Activated naive CD8-positive, alpha-beta T cell treated with anti-CD3 and anti-CD28 coated beads, Interleukin-2, amount 50 U/mL, for 24 hours (primary cell): ENCODE measurements at regions not wholly inside any gene's neighbourhood (a gene's known extent, or its start where the extent isn't known, plus 50 kb on each side); places are given as distances from the start of the nearest gene placed in this dataset.
"Not testable (repeated sequence)": the region's sequence is repeated elsewhere in the genome, so short reads cannot be mapped to it uniquely, and the experiment has no call there.

Source experiments
- ATAC-seq: fragments of 150-1000 bp; cut with Tn5 transposase; one replicate; pipeline ENCODE4 v1.10.0; 2021
- DNase-seq: peaks from one replicate; pipeline ENCODE4 v3.0.0; 2021
- H3K27ac Mint-ChIP-seq: one replicate; pipeline ENCODE4 v1.8.0; 2021; ENCODE audit warnings: mild to moderate bottlenecking, mixed read lengths
- H3K27me3 Mint-ChIP-seq: one replicate; pipeline ENCODE4 v1.8.0; 2021; ENCODE audit warnings: mixed read lengths
- H3K36me3 Mint-ChIP-seq: one replicate; pipeline ENCODE4 v1.8.0; 2021; ENCODE audit warnings: low read depth, mixed read lengths
- H3K4me1 Mint-ChIP-seq: one replicate; pipeline ENCODE4 v1.8.0; 2021; ENCODE audit warnings: mixed read lengths
- H3K4me3 Mint-ChIP-seq: one replicate; pipeline ENCODE4 v1.8.0; 2021; ENCODE audit warnings: mild to moderate bottlenecking, moderate library complexity, mixed read lengths
- H3K9me3 Mint-ChIP-seq: one replicate; pipeline ENCODE4 v1.8.0; 2021; ENCODE audit warnings: mixed read lengths

GRCh38 chr9:62849991-62850390, 1660.2 kb downstream of the SPATA31A7 start:
- H3K4me1 Mint-ChIP-seq, H3K4me3 Mint-ChIP-seq, H3K36me3 Mint-ChIP-seq, H3K27me3 Mint-ChIP-seq, ATAC-seq, DNase-seq, H3K9me3 Mint-ChIP-seq, H3K27ac Mint-ChIP-seq: not testable (repeated sequence)

DNA sequence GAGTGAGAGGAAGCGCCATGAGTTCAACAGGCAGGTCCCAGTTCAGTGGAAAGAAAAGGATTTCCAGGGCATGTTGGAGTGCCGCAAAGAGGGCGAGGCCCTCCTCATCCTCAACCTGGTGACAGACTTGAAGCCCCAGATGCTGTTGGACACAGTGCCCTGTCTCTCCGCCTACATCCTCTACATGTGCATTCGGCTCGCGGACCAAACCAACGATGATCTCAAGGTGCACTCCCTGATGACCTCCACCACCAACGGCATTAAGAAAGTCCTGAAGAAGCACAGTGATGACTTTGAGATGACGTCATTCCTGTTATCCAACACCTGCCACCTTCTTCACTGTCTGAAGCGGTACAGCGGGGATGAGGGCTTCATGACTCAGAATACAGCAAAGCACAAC, 1667.4 kb downstream of the SPATA31A7 start:
- H3K27me3 Mint-ChIP-seq, result peaks cover 16% of the 10 kb centered on the region
- not testable (repeated sequence) for ATAC-seq, H3K9me3 Mint-ChIP-seq, H3K36me3 Mint-ChIP-seq, H3K4me3 Mint-ChIP-seq, H3K4me1 Mint-ChIP-seq, DNase-seq, H3K27ac Mint-ChIP-seq

GRCh38 chr9:62858240-62858639, 1668.4 kb downstream of the SPATA31A7 start:
- ATAC-seq, H3K36me3 Mint-ChIP-seq, H3K4me3 Mint-ChIP-seq, H3K9me3 Mint-ChIP-seq, H3K27ac Mint-ChIP-seq, H3K4me1 Mint-ChIP-seq, DNase-seq: not testable (repeated sequence)
- H3K27me3 Mint-ChIP-seq, result peaks cover 23% of the 10 kb centered on the region

- H3K4me3 Mint-ChIP-seq, DNase-seq, ATAC-seq, H3K27ac Mint-ChIP-seq, H3K4me1 Mint-ChIP-seq, H3K36me3 Mint-ChIP-seq, H3K9me3 Mint-ChIP-seq: not testable (repeated sequence)
- H3K27me3 Mint-ChIP-seq, result peaks cover 37% of the 10 kb centered on the region
Measured at GRCh38 chr9:62860939-62861860, 1671.4 kb downstream of the SPATA31A7 start.

DNA sequence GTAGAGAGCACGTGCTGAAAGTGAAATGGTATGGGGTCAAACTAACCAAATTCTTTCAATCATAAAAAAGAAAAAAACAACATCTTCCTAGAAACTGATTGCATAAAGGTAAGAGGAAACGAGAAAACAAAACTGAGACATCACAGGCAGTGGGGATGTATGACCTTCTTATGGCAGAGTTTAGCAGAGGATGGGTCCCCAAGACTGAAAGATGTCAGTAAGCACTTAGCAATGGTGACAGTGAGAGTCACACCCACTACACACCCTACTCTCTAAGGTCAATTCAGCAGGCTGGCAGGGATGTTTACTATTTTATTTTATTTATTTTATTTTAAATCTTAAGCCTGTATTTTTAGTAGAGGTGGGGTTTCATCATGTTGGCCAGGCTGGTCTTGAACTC, 1672.3 kb downstream of the SPATA31A7 start:
- not testable (repeated sequence) for H3K36me3 Mint-ChIP-seq, H3K4me1 Mint-ChIP-seq, H3K4me3 Mint-ChIP-seq, DNase-seq, H3K9me3 Mint-ChIP-seq, ATAC-seq, H3K27ac Mint-ChIP-seq
- peaks cover 37% of the 10 kb centered on the region for H3K27me3 Mint-ChIP-seq

- peaks cover 37% of the 10 kb centered on the region for H3K27me3 Mint-ChIP-seq
Measured at GRCh38 chr9:62863319-62863718, 1673.5 kb downstream of the SPATA31A7 start.

DNA sequence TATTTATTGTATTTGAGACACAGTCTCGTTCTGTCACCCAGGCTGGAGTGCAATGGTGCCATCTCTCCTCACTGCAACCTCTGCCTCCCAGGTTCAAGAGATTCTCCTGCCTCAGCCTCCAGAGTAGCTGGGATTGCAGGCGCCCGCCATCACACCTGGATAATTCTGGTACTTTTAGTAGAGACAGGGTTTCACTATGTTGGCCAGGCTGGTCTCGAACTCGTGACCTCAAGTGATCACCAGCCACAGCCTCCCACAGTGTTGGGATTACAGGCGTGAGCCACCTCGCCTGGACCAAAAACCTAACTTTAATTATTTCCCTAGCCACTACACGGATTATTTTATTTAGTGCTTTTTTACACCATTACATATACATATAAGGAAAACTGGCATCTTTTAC, 1674.0 kb downstream of the SPATA31A7 start:
- not testable (repeated sequence) for H3K27ac Mint-ChIP-seq

More at GRCh38 chr9:62863319-62863718, 1673.5 kb downstream of the SPATA31A7 start:
- not testable (repeated sequence) for H3K4me1 Mint-ChIP-seq, H3K36me3 Mint-ChIP-seq, H3K27ac Mint-ChIP-seq, H3K9me3 Mint-ChIP-seq, DNase-seq, H3K4me3 Mint-ChIP-seq, ATAC-seq

DNA sequence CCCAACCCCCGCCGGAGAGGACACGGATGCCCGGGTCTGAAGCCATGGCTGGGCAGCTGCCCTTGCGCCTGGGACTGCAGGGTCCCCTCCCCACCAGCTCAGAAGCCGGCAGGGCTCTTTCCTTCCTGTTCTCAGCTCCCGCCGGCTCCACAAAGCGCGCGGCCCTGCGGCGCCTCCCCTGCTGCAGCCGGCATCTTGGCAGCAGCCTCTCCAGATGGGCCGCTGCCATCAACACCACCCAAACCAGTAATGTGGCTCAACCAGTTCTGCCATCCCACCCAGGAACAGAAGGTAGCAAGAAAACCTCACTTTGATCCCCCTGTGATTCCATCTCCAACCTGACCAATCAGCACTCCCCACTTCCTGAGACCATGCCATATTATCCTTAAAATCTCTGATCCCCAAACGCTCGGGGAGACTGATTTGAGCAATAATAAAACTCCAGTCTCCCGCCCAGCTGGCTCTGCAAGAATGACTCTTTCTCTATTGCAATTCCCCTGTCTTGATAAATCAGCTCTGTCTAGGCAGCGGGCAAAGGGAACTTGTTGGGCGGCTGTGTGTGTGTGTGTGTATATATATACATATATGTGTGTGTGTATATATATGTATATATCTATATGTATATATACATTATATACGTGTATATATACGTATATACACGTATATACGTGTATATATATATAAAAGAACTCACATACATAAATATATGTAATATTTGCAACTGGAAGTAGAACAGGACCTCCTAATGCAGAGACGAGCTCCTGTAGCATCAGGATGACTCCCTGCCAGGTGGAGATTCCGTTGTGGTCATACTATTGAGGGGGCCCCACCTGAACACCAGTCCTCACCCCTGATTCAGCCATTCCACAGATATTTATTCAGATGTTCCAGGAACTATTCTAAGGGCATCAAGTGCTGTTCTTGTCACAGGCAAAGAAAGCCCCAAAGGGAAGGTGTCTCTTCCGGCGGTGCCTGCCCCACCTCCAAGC, 1674.9 kb downstream of the SPATA31A7 start:
- H3K4me3 Mint-ChIP-seq, DNase-seq, ATAC-seq, H3K4me1 Mint-ChIP-seq, H3K36me3 Mint-ChIP-seq, H3K27ac Mint-ChIP-seq, H3K9me3 Mint-ChIP-seq: not testable (repeated sequence)
- peaks cover 39% of the 10 kb centered on the region for H3K27me3 Mint-ChIP-seq

More for the DNA sequence above, 1674.0 kb downstream of the SPATA31A7 start:
- not testable (repeated sequence) for ATAC-seq, DNase-seq, H3K9me3 Mint-ChIP-seq, H3K4me3 Mint-ChIP-seq, H3K36me3 Mint-ChIP-seq, H3K4me1 Mint-ChIP-seq
- peaks cover 39% of the 10 kb centered on the region for H3K27me3 Mint-ChIP-seq

DNA sequence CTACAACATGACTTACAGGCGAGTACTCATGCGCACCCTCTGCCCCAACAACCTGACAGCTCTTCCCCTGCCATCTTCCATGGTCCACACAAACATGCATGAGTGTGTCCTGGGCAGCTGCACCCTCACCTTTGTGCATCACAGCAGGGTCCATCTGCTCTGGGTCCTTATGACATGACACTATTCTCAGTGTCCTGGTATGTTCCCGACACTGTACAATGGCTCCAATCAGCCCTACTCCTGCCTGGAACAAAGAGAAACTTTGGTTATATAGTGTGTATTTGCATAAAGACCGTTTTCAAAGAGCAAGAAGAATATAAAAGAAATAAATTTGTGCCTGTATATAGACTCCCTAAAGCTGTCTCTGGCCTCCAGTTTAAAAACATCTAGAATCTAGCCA, 1679.2 kb downstream of the SPATA31A7 start:
- not testable (repeated sequence) for H3K9me3 Mint-ChIP-seq, H3K4me3 Mint-ChIP-seq, H3K27ac Mint-ChIP-seq, ATAC-seq, H3K4me1 Mint-ChIP-seq, H3K36me3 Mint-ChIP-seq, DNase-seq
- H3K27me3 Mint-ChIP-seq, result peaks cover 18% of the 10 kb centered on the region

GRCh38 chr9:62871765-62872164, 1681.9 kb downstream of the SPATA31A7 start:
- ATAC-seq, H3K36me3 Mint-ChIP-seq, H3K4me3 Mint-ChIP-seq, H3K9me3 Mint-ChIP-seq, DNase-seq, H3K27ac Mint-ChIP-seq, H3K4me1 Mint-ChIP-seq: not testable (repeated sequence)
- peaks cover 10% of the 10 kb centered on the region for H3K27me3 Mint-ChIP-seq

DNA sequence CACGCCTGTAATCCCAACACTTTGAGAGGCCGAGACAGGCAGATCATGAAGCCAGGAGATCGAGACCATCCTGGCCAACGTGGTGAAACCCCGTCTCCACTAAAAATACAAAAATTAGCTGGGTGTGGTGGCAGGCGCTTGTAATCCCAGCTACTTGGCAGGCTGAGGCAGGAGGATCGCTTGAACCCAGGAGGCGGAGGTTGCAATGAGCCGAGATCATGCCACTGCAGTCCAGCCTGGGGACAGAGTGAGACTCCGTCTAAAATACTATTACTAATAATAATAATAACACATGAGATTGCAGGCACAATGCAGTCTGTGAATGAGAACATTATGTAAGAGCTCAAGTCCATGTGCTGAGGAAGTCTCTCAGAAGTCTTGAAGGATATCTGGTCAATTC, 1684.4 kb downstream of the SPATA31A7 start:
- H3K27me3 Mint-ChIP-seq, H3K9me3 Mint-ChIP-seq, H3K4me3 Mint-ChIP-seq, H3K27ac Mint-ChIP-seq, H3K36me3 Mint-ChIP-seq, H3K4me1 Mint-ChIP-seq, DNase-seq, ATAC-seq: not testable (repeated sequence)

- H3K36me3 Mint-ChIP-seq, H3K4me1 Mint-ChIP-seq, ATAC-seq, H3K27ac Mint-ChIP-seq, H3K27me3 Mint-ChIP-seq, H3K4me3 Mint-ChIP-seq, H3K9me3 Mint-ChIP-seq, DNase-seq: not testable (repeated sequence)
Measured at GRCh38 chr9:62874745-62875599, 1685.1 kb downstream of the SPATA31A7 start.

DNA sequence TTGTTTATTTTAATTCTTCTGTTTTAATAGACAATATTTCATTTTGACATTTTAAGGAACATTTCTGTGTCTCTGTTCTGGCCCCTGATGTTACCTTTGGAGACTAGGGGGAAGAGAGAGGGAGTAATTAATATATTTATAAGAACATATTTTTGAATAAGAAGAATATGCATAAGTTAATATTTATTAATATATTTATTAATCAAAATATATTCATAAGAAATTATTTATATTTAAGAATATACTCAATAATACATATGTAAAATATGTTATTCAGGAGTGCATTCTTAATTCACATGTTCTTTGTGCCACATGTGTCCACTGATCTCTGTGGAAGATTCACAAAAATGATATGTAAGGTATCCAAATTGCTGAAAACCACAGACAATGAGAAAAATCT, 1687.7 kb downstream of the SPATA31A7 start:
- not testable (repeated sequence) for DNase-seq, H3K4me1 Mint-ChIP-seq, H3K9me3 Mint-ChIP-seq, H3K27ac Mint-ChIP-seq, H3K36me3 Mint-ChIP-seq, H3K4me3 Mint-ChIP-seq, ATAC-seq
- peaks cover 11% of the 10 kb centered on the region for H3K27me3 Mint-ChIP-seq

GRCh38 chr9:62877987-62878386, 1688.2 kb downstream of the SPATA31A7 start:
- DNase-seq, H3K27ac Mint-ChIP-seq, H3K9me3 Mint-ChIP-seq, ATAC-seq, H3K4me1 Mint-ChIP-seq, H3K4me3 Mint-ChIP-seq, H3K36me3 Mint-ChIP-seq: not testable (repeated sequence)
- H3K27me3 Mint-ChIP-seq, result peaks cover 14% of the 10 kb centered on the region
